Neuronal stem cell (in vitro differentiated cells): ENCODE measurements at regions not wholly inside any gene's neighbourhood (a gene's known extent, or its start where the extent isn't known, plus 50 kb on each side); places are given as distances from the start of the nearest gene placed in this dataset.
"Not testable (repeated sequence)": the region's sequence is repeated elsewhere in the genome, so short reads cannot be mapped to it uniquely, and the experiment has no call there.

ENCODE experiments used
- DNase-seq: peaks from one replicate; pipeline ENCODE4 v3.0.0-alpha.2; 2013; ENCODE audit warnings: low spot score
- H2AFZ ChIP-seq: one replicate; pipeline ENCODE4 v1.6.1; 2013; ENCODE audit warnings: mild to moderate bottlenecking, low read length, inconsistent platforms
- H2AK5ac ChIP-seq: 2 replicates; pipeline ENCODE4 v1.6.1; 2013; ENCODE audit warnings: low read depth, mild to moderate bottlenecking, inconsistent platforms, low read length, moderate library complexity, mixed read lengths
- H2BK120ac ChIP-seq: 2 replicates; pipeline ENCODE4 v1.6.1; 2013; ENCODE audit warnings: low read depth, mild to moderate bottlenecking, inconsistent platforms, low read length, moderate library complexity, mixed read lengths
- H2BK12ac ChIP-seq: one replicate; pipeline ENCODE4 v1.6.1; 2013; ENCODE audit warnings: low read length, inconsistent platforms
- H2BK15ac ChIP-seq: 2 replicates; pipeline ENCODE4 v1.6.1; 2013; ENCODE audit warnings: mild to moderate bottlenecking, low read length, inconsistent platforms, mixed read lengths
- H2BK5ac ChIP-seq: one replicate; pipeline ENCODE4 v1.6.1; 2013; ENCODE audit warnings: inconsistent platforms, mild to moderate bottlenecking, low read length, moderate library complexity
- H3K14ac ChIP-seq: one replicate; pipeline ENCODE4 v1.6.1; 2013; ENCODE audit warnings: low read length, inconsistent platforms
- H3K18ac ChIP-seq: 2 replicates; pipeline ENCODE4 v1.6.1; 2013; ENCODE audit warnings: low read length, inconsistent platforms
- H3K23ac ChIP-seq: 2 replicates; pipeline ENCODE4 v1.6.1; 2013; ENCODE audit warnings: low read depth, mild to moderate bottlenecking, mixed read lengths, low read length, inconsistent platforms; ENCODE audit not compliant: poor library complexity
- H3K27ac ChIP-seq: replicated peaks from 3 replicates; pipeline ENCODE4 v1.5.1; 2013; ENCODE audit warnings: low read length, inconsistent platforms
- H3K27me3 ChIP-seq, 3 experiments: 2 replicates each; pipeline ENCODE4 v1.6.1; 2013; ENCODE audit warnings: low read length in 3 of 3, mild to moderate bottlenecking in 2 of 3, inconsistent platforms in 1 of 3, low read depth in 1 of 3, mixed read lengths in 1 of 3, moderate library complexity in 1 of 3; ENCODE audit not compliant: control insufficient read depth in 3 of 3, insufficient read depth in 3 of 3
- H3K36me3 ChIP-seq, 2 donors: replicated peaks in 1 of 2; 2 replicates each; pipeline ENCODE4 v1.6.1; 2013; ENCODE audit warnings: low read length in 2 of 2; ENCODE audit not compliant: control insufficient read depth in 2 of 2, insufficient read depth in 2 of 2
- H3K4ac ChIP-seq: 2 replicates; pipeline ENCODE4 v1.6.1; 2013; ENCODE audit warnings: inconsistent platforms, mild to moderate bottlenecking, low read length, moderate library complexity
- H3K4me1 ChIP-seq, 2 donors: 1 replicate in 1 of 2; 2 replicates in 1 of 2; pipeline ENCODE4 v1.6.1; 2013; ENCODE audit warnings: low read length in 2 of 2, low read depth in 1 of 2; ENCODE audit not compliant: control insufficient read depth in 2 of 2, insufficient read depth in 1 of 2
- H3K4me2 ChIP-seq: one replicate; pipeline ENCODE4 v1.6.1; 2013; ENCODE audit warnings: mild to moderate bottlenecking, low read length, inconsistent platforms; ENCODE audit not compliant: insufficient read depth, poor library complexity, severe bottlenecking
- H3K4me3 ChIP-seq, 2 donors: 2 replicates each; pipeline ENCODE4 v1.5.1; 2013; ENCODE audit warnings: low read length in 2 of 2, mild to moderate bottlenecking in 2 of 2, inconsistent platforms in 1 of 2, moderate library complexity in 1 of 2
- H3K79me1 ChIP-seq: one replicate; pipeline ENCODE4 v1.6.1; 2013; ENCODE audit warnings: low read depth, mild to moderate bottlenecking, inconsistent platforms, low read length, moderate library complexity
- H3K9ac ChIP-seq: one replicate; pipeline ENCODE4 v1.6.1; 2013; ENCODE audit warnings: mild to moderate bottlenecking, low read depth, low read length, inconsistent platforms; ENCODE audit not compliant: poor library complexity
- H3K9me3 ChIP-seq, 2 donors: replicated peaks in 1 of 2; 2 replicates each; pipeline versions ENCODE3 to v1.6.1; 2013; ENCODE audit warnings: low read length in 2 of 2, mild to moderate bottlenecking in 2 of 2, inconsistent platforms in 1 of 2, low read depth in 1 of 2, mixed read lengths in 1 of 2, moderate library complexity in 1 of 2; ENCODE audit not compliant: control insufficient read depth in 2 of 2, insufficient read depth in 1 of 2
- H4K8ac ChIP-seq: one replicate; pipeline ENCODE4 v1.6.1; 2013; ENCODE audit warnings: low read depth, mild to moderate bottlenecking, inconsistent platforms, low read length, moderate library complexity
- H4K91ac ChIP-seq: one replicate; pipeline ENCODE4 v1.6.1; 2013; ENCODE audit warnings: low read length, low read depth, mild to moderate bottlenecking, inconsistent platforms; ENCODE audit not compliant: poor library complexity
- WGBS, 2 donors: extraction: QIAGEN DNeasy Blood & Tissue Kit; methylation state at CpG; one replicate each; pipeline ENCODE4 v1.1.7; 2013; ENCODE audit warnings: missing lambda C conversion rate in 2 of 2, mixed read lengths in 1 of 2; ENCODE audit not compliant: insufficient read length in 2 of 2, insufficient replicate concordance in 1 of 2; ENCODE audit errors: extremely low coverage in 2 of 2; 5-methylcytosine and 5-hydroxymethylcytosine counted together

GRCh38 chr17:21570427-21570826, 121.9 kb upstream of the KCNJ18 start:
- H2AFZ ChIP-seq, H3K4me2 ChIP-seq, H2BK120ac ChIP-seq, H3K9me3 ChIP-seq, H4K8ac ChIP-seq, H2AK5ac ChIP-seq, H3K14ac ChIP-seq, H3K79me1 ChIP-seq, H4K91ac ChIP-seq, H3K9ac ChIP-seq, H3K4me3 ChIP-seq, H3K36me3 ChIP-seq, H3K18ac ChIP-seq, DNase-seq, H2BK15ac ChIP-seq, H3K4ac ChIP-seq, H3K27me3 ChIP-seq, H3K4me1 ChIP-seq, H3K23ac ChIP-seq, H2BK12ac ChIP-seq, H2BK5ac ChIP-seq, H3K27ac ChIP-seq: not testable (repeated sequence)
- WGBS, 2 donors, result no CpG with 5 or more reads among the region's 2 CpGs

- not testable (repeated sequence) for H3K9me3 ChIP-seq, H3K4me1 ChIP-seq, H2BK5ac ChIP-seq, H3K79me1 ChIP-seq, H3K36me3 ChIP-seq, H2BK15ac ChIP-seq, H2BK12ac ChIP-seq, H3K4ac ChIP-seq, H2AFZ ChIP-seq, H3K4me3 ChIP-seq, H3K27ac ChIP-seq, H2AK5ac ChIP-seq, H3K9ac ChIP-seq, DNase-seq, H3K14ac ChIP-seq, H4K8ac ChIP-seq, H3K4me2 ChIP-seq, H3K23ac ChIP-seq, H4K91ac ChIP-seq, H2BK120ac ChIP-seq, H3K27me3 ChIP-seq, H3K18ac ChIP-seq
- no CpG with 5 or more reads among the region's 1 CpG for WGBS, 2 donors
Measured at GRCh38 chr17:21572148-21572547, 120.2 kb upstream of the KCNJ18 start.

GRCh38 chr17:21573271-21573960, 118.9 kb upstream of the KCNJ18 start:
- not testable (repeated sequence) for DNase-seq, H3K9ac ChIP-seq, H3K4ac ChIP-seq, H3K27ac ChIP-seq, H2AK5ac ChIP-seq, H3K27me3 ChIP-seq, H3K9me3 ChIP-seq, H4K91ac ChIP-seq, H3K14ac ChIP-seq, H3K4me1 ChIP-seq, H3K4me3 ChIP-seq, H2AFZ ChIP-seq, H3K36me3 ChIP-seq, H2BK15ac ChIP-seq, H2BK120ac ChIP-seq, H2BK5ac ChIP-seq, H3K18ac ChIP-seq, H3K79me1 ChIP-seq, H4K8ac ChIP-seq, H3K23ac ChIP-seq, H2BK12ac ChIP-seq, H3K4me2 ChIP-seq
- no CpG with 5 or more reads among the region's 36 CpGs for WGBS, 2 donors

GRCh38 chr17:21573961-21574610, 118.2 kb upstream of the KCNJ18 start:
- Histone ChIP-seq H3K4me3 (no peak overlapping the region), H2AFZ (no peak overlapping the region), H2BK15ac (no peak overlapping the region), H4K91ac (no peak overlapping the region), H3K9me3 (peaks cover 0 to 7% of the 10 kb centered on the region in 2 donors), H2BK5ac (no peak overlapping the region), H3K4me1 (no peaks in the 10 kb centered on the region), H3K27ac (no peak overlapping the region), H3K14ac (no peak overlapping the region), H3K4ac (no peak overlapping the region), H3K79me1 (no peaks in the 10 kb centered on the region), H3K23ac (no peak overlapping the region), H3K4me2 (no peak overlapping the region), H2AK5ac (no peak overlapping the region), H3K36me3 (no peaks in the 10 kb centered on the region), H3K27me3 (no peaks in the 10 kb centered on the region), H4K8ac (no peak overlapping the region), H3K9ac (no peak overlapping the region), H3K18ac (no peak overlapping the region), H2BK12ac (no peak overlapping the region), H2BK120ac (no peak overlapping the region)
- no CpG with 5 or more reads among the region's 39 CpGs for WGBS, 2 donors
- DNase-seq, result no peak
